Effector CD4-positive, alpha-beta T cell (primary cell): ENCODE measurements at regions not wholly inside any gene's neighbourhood (a gene's known extent, or its start where the extent isn't known, plus 50 kb on each side); places are given as distances from the start of the nearest gene placed in this dataset.

Experiments
- DNase-seq: peaks from one replicate; pipeline ENCODE4 v3.0.0-alpha.2; 2020

DNA sequence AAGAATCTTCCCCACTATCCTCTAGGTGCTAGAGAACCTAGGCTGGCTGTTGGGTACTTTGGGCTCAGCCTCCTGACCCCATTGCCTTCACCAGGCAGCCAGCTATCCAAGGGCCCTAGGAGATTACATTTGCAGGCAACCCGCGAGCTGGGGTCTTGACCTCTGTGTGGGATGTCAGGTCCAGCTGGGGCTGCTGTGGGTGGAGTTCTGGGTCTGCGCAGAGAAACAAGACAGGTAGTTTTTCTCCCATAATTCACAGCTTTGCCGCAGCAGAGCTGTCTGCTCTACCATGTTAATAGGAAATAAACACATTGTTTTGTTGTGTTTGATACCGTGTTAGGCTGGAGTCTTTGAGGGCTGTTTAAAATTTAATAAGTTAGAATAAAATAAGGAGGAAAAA, 142.8 kb upstream of the PLET1 start:
- no peak for DNase-seq

DNA sequence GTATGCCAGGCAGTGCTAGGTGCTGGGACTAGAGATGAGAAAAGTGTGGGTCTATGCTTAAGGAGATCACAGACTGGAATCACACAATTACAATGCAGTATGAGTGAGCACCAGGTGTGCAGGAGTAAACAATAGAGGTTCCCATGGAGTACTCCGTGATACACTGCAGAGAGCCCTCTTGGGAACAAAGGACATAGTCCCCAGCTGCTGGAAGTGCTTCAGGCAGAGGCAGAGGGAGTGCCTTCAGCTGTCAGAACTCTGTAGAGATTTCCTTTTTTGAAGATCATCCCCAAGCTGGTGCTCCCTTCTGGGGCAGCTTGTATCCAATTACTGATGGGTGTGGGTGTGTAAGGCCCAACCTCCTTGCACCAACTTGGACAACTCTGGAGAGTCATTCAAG, 143.5 kb upstream of the PLET1 start:
- no peak for DNase-seq

DNA sequence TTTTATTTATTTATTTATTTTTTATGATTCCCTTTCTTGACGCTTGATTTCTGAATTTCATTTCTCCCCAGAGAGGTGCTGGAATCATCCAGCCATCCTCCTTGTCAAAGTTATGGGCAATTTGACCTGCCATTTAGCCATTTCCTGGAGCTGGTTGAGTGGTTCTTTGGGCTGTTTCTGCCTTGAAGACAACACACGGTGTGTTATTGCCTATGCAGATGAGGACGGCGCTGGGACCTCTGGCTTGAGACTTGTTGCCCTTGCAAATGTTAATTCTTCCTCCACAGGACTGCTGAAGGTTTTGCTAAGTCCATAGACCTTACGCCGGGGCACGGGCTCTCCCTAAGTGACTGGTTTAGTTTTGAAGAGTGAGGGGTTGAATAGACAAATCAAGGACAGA, 147.9 kb upstream of the PLET1 start:
- DNase-seq, result no peak

DNA sequence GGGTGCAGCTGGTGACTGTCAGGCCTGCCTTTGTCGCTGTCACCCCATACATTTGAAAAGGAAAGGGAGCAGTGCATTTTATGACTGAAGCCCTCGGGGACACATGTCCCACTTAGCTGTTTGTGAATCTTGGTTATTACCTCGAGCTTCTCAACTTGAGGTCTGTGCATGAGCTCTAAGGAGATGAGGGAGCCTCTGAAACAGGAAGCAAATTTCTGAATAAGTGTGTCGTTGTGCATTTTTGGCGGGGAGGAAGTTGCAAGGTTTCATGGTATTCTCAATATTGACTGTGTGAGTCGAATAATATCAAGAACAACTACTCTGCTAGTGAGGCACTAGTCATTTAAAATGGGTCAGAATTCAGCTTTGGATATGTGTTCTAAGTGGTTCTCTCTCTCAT, 149.7 kb upstream of the PLET1 start:
- no peak for DNase-seq

DNA sequence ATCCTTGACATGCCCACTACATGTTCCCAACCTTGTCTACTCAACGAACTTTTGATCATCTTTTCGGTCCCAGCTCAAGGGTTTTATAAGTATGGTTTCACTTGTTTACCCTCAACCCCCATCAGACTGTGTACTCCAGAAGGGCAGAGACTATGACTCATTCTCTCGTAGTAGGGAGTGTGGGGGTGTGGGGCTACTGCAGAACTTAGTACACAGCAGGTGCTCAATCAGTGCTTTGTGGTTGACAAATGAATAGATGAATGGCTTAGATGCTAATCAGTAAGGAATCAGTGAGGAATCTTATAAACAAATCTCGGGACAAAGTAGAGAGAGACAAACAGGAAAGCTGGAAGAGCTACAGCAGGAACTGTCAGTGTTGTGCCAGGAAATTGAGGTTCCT, 151.7 kb upstream of the PLET1 start:
- DNase-seq, result no peak

DNA sequence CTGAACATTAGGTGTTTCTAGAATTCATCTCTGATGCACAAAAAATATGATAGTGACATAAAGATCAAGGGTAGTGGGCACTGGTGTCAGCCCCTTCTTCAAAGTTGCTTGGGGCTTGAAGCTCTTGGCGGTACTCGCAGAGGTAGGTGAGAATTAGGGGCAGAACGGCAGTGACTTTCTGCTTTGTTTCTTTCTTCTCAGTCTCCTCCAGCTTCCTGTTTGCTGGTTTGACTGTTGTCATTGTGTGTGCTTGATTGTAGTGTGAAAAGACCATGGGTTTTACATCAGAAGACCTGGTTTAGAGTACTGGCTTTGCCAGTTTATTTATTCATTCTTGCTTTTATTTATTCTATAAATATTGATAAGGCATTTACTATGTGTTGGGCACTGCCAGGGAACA, 156.7 kb upstream of the PLET1 start:
- no peak for DNase-seq

DNA sequence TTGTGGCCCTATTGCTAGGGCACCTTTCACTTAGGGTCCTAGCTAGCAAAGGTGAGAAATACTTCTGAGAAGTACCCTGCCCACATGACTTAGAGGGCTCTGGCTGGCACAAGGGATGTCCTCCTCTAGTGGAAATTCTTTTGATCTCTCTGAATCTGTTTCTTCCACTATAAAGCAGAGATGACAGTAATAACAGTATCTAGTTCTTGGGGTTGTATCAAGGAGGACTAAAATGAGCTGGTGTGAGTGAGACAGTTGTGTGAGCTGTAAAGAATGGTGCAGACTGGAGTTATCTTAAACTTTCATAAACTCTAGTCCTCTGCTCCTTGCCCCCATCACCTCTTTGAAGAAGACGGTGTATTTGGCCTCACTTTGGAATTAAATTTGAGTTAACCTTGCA, 157.8 kb upstream of the PLET1 start:
- no peak for DNase-seq

DNA sequence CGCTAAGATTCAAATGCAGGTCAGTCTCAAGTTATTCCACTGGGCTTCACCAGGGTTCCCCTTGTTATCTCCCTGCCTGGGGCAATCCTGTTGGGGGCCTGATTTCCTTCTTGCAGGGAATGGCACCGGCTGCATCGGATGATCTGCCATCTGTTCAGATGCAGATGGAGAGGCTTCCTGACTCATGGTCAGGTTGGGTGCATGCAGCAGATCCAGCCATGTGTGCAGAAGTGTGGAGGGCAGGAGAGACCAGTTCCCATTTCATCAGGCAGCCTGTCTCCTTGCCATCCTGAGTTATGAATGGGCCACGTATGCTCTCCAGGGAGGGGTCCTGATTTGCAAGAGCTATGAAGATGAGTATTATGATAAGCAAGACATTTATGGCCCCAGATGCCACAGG, 161.2 kb upstream of the PLET1 start:
- no peak for DNase-seq

DNA sequence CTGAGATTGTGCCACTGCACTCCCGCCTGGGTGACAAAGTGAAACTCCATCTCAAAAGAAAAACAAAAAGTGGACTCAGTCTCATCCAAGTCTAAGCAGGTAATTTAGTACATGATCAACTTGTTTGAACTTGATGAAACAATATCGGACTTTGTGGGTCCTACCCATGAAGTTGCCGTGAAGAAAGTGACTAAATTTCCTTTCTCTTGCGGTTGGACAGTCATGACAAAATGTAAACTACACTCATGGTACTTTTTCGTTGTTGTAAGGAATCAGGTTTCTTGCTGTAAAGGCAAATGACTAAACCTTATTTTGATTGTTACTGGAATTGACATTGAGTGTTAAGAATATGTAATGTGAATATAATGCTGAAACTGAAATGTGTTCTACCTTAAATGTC, 164.5 kb upstream of the PLET1 start:
- no peak for DNase-seq

DNA sequence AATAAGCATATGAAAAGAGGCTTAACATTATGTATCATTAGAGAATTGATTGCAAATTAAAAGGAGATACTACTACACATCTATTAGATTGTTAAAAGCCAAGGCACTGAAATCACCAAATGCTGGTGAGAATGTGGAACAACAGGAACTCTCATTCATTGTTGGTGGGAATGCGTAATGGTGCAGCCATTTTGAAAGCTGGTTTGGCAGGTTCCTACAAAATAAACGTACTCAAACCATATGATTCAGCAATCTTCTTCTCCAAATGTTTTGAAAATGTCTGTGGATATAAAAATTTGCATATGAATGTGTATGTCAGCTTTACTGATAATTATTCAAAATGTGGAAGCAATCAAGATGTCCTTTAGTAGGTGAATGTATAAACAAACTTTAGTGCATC, 176.4 kb upstream of the PLET1 start:
- no peak for DNase-seq

DNA sequence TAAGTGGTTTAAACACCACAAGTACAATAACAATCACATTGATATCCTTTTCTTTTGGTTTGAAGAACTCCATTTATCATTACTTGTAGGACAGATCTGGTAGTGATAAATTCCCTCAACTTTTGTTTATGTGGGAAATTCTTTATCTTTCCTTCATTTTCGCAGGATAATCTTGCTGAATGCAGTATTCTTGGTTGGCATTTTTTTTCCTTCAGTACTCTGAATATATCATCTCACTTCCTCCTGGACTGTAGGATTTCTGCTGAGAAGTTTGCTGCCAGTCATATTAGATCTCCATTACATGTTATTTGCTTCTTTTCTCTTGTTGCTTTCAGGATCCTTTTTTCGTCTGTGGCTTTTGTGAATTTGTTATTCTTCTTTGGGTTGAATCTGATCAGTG, 179.0 kb upstream of the PLET1 start:
- DNase-seq, result no peak

DNA sequence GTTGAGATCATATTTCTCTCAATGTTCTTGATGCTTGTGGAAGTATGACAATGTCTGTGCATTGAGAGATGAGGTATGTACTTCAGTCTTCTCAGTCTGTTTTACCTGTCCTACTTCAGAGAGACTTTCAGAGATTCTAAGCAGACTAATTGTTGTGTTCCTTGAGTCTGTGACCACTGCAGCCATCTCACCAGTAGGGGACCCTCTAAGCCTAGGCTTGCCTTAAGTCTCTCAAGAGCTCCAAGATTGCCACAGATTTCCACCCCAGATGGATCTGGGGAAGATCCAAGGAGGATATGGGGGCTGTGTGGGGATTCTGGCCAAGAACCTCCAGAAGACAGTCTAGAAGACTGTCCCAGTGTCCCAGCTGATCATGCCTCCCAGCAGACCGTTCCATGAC, 179.9 kb upstream of the PLET1 start:
- no peak for DNase-seq

DNA sequence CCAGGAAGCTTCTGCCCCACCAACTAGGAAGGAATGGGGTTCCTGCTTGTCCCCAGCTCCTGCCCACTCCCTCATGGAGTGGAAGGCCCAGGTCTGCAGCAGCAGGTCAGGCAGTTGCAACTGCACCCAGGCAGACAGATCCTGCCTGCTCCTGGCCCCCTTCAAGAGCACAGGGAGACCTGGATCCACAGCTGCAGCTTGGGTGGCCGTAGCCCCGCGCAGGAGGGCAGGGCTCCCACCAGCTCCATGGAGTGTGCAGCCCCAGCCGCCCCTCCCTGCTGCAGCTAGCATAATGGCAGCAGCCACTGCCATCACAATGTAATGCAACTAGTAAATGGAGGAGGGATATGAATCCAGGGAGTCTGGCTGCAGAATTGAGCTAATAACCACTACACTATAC, 187.5 kb upstream of the PLET1 start:
- no peak for DNase-seq

DNA sequence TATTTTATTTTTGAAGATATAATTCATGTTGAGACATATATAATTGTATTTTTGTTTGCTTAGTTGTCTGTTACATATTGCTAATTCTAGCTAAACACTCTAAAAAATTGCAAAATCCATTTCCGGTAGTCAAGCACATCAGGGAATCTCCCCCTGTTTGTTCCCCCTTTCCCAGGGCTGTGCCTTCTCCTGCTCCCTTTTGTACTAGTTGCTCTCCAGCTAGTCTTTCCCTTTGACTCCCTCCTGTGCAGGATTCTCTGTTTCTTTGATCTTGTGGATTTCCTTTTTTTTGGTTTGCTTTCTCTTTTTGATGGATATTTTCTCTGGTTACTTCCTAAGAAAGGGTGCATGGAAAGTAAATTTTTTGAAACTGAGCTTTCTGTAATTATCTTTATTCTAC, 188.1 kb upstream of the PLET1 start:
- no peak for DNase-seq

DNA sequence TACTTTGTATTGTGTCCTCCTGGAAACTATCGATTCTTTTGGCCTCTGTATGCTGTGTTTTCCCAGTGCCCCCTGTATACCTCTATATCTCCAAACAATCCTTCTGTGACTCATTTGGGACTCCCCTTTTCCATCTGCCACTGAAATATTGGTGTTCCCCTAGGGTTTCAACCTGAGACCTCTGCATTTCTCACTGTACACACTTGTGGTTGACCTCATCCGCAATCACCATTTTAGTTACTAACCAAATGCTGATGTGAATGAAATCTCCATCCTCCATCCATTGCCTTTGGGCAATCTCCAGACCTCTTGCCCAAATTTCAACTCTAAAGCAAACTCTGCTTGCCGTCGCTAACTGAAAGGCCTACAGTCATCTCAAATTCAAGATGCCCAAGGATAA, 190.6 kb upstream of the PLET1 start:
- DNase-seq, result no peak

DNA sequence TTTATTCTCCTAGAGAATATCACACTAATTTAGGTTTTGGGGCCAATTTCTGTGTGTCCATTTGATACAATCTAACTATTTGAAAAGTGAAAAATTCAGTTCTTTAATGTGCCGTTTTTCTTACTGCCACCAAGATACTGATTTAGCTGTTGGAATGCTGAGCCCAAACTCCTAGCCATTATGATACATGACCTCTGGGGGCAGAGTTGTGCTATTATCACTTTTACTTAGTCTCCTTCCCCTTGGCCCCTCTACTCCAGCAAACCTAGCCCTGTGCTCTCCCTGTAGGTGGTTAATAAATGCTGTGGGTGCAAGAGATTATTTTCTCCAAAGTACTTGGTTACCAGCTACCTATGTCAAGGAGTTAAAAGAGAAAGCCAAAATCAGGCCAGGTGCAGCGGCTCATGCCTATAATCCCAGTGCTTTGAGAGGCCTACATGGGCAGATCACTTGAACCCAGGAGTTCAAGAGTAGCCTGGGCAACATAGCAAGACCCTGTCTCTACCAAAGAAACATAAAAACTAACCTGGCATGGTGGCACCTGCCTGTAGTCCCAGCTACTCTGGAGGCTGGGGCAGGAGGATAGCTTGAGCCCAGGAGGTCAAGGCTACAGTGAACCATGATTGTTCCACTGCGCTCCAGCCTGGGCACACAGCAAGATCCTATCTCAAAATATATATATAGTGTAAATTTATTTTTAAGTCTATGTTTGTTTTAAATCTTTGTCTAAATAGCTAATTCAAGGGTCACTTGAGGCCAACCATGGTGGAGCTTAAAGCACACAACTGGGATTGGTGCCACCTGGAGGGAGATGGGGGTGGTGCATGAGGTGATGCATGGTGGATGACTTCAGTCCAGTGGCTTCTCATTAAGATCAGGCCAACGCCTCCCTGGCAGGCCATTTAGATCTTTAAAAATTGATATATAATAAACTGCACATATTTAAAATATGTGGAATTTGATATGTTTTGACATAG, 193.2 kb upstream of the PLET1 start:
- no peak for DNase-seq

DNA sequence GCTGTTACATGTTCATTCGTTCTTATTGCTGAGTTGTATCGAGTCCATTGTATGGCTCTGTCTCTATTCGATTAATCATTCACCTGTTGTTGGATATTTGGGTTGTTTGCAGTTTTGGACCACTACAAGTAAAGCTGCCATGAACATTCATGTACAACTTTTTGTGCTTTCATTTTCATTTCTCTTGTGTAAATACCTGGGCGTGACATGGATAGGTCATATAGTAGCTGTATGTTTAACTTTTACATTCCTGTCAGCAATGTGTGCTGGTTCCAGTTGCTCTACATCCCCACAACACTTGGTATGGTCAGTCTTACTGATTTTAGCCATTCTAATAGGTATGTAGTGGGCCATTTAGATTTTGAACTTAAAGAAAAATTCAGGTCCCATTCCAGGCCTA, 194.2 kb upstream of the PLET1 start:
- DNase-seq, result no peak

DNA sequence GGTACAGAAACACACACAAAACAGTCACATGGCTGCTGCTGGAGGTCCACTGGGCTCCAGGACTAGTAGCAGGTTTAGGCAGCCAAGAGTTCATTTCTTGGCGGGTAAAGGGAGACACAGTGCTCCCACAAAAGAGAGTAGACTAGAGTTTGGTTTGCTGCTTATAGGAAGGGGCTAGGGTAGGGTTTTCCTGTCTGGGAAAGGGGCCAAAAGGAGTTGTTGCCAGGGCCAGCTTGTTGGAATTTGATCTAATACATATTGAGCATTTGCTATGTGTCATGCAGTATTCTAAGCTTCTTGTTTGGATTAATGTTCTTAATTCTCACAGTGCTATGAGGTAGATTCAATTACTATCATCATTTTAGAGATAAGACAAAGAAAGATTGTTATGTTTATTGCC, 195.1 kb upstream of the PLET1 start:
- no peak for DNase-seq

DNA sequence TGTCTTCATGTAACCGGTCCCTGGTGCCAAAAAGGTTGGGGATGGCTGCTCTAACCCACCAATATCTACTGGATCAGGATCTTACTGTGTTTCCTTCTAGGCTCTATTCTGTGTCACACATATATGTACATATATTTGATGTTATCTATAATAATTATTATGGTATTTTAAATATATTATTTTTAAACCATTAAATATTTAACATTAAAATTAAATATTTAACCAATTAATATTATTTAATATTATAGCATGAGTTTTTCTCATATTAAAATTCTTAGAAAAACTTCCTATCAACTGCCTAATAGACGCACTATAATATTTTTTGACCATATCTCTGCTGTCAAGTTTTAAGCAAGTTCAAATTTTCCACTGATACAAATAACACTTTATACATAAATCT, 196.9 kb upstream of the PLET1 start:
- no peak for DNase-seq

DNA sequence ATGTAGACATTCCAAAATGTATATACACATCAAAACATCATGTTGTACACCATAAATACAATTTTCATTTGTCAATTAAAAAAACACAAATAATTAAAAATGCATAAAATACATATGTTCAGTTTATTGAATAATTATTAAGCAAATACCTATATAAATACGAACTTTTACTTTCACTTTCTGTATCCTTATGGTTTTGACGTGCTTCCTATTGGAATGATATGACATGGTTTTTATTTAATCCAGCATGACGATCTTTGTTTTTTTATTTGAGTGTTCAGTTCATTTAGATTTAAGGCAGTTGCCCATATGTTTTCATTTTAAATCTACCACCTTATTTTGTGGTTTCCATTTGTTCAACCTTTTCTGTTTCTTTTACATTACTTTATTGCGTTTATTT, 198.3 kb upstream of the PLET1 start:
- DNase-seq, result no peak

DNA sequence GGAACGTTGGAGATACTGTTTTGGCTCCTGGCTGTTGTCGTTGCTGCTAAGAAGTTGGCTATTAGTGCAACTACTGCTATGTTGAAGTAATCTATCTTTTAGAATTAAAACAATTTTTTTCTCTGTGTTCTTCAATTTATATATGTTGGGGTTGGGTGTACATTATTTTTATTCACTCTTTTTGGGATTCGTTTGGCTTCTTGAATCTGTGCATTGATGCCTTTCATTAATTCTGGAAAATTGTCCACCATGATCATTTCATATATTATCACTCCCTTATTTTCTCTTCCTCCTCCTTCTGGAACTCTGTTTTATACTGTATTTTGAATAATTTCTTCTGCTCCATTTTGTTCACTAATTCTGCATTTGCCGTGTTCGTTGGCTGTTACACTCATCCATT, 199.5 kb upstream of the PLET1 start:
- no peak for DNase-seq

DNA sequence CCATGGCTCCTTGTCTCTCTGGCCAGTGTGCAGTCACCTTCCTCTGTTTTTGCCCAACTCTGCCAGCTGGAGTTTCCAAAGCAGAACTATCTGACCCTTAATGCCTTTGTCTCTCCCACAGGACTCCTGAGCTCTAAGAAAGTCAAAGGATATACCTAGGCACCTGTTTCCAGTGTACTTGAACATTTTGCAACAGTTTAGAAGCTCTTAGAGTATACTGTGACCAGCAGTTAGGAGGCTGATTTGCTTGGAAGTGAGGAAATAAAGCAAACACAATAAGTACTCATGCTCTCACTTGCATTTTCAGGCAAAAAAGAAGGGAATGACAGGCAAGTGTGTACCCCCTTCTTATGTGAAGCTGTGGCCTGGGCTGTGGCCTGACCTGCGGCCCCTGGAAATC, 204.3 kb upstream of the PLET1 start:
- no peak for DNase-seq

DNA sequence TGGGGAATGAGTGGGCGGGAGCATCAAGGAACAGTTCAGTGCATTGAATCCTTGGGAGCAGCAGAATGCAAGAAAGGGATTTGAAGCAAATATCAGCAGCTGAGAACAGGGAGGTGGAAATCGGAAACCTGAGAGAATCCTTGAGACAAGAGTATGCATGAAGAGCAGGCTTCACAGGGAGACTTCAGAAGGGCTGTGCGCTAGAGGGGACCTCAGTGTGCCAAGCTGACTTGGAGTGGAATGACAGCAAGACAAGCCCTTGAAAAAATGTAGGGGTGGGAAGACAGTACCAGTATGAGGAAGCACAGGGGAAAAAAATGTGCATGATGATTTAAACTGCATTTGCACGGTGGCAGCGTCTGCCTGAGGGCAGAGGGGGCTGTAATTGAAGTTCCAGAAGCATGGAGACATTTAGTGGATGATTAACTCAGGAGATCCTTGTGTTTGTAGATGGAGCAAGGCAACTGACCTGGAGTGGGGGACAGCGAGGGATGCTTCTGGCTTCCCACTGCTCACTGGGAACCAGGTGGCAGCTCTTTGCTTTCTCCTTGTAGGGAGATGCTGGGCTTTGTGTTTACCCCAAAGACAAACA, 204.9 kb upstream of the PLET1 start:
- DNase-seq, result no peak

DNA sequence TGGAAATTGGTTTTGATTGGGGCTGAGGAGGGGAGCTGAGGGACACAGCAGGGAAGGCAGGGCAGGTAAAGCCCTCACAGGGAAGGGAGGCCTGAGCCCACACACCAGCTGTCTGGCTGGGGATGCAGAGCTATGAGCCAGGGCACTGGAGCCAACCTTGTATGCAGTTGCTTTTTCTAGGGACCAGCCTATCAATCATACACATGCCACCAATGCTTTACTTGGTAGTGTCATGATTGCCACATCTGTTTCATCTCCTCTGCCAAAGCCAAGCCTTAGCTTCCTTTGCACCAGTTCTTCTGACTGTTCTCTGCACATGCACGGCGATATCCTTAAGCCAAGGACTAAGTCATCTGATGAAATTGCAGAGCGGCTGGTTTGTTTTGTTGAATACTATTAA, 207.1 kb upstream of the PLET1 start:
- DNase-seq, result no peak

DNA sequence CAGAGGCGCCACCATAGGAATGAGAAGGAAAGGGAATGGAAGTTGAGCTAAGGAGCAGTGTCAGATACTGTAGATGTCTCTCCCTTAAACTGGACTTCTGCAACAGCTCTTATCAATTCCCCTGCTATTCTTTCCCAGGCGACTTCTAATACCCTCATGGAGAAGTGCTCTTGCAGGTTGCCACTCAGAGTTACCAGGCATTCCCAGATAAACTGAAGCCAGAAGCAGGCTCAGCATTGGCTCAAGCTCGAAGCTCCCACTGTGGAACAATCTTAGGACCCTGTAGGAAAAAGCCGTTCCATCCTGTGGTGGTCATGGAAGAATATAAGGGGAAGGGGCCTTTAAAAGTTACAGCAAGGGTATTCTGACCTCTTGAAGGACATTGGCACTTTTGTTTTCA, 208.7 kb upstream of the PLET1 start:
- DNase-seq, result no peak
